SK-N-SH (cell line): ENCODE measurements at regions not wholly inside any gene's neighbourhood (a gene's known extent, or its start where the extent isn't known, plus 50 kb on each side); places are given as distances from the start of the nearest gene placed in this dataset.

ENCODE experiments used
- CTCF ChIA-PET: fragments of 300-600, 350-600 bp; formaldehyde crosslinking; extraction: SDS; loops from one replicate; lab custom pipeline; 2021; lab: Yijun Ruan, JAX
- POLR2A ChIA-PET: fragments of 350-600 bp; sonication (Branson Sonifier 250); formaldehyde crosslinking; extraction: SDS; loops from one replicate; lab custom pipeline; 2020; ENCODE audit warnings: antibody characterized with exemption, inconsistent platforms; lab: Yijun Ruan, JAX
- DNase-seq: peaks from one replicate; pipeline ENCODE4 v3.0.0; 2012
- H2AFZ ChIP-seq: fragments of 200-600 bp; sonication (generic); 2 replicates; pipeline ENCODE4 v1.8.1; 2016; ENCODE audit warnings: antibody characterized with exemption, mild to moderate bottlenecking, low read depth
- H3F3A ChIP-seq: fragments of 200-600 bp; sonication (generic); replicated peaks from 2 replicates; pipeline ENCODE3; 2016; ENCODE audit warnings: antibody characterized with exemption, mild to moderate bottlenecking; ENCODE audit not compliant: insufficient read depth
- H3K27ac ChIP-seq, 2 experiments: fragments of 200-500 bp in 1 of 2; fragments of 200-600 bp in 1 of 2; sonication (Bioruptor generic) in 1 of 2; sonication (generic), shearing (Covaris generic) in 1 of 2; 2 replicates each; pipeline versions ENCODE4 v1.5.1 to v1.6.1; 2014 to 2016; ENCODE audit warnings: low read depth in 2 of 2, inconsistent platforms in 1 of 2, low read length in 1 of 2, mild to moderate bottlenecking in 1 of 2, mixed read lengths in 1 of 2
- H3K27me3 ChIP-seq: fragments of 200-600 bp; sonication (generic), shearing (Covaris generic); 2 replicates; pipeline ENCODE4 v1.6.1; 2016; ENCODE audit warnings: mixed run types; ENCODE audit not compliant: insufficient read depth
- H3K36me3 ChIP-seq, 2 experiments: fragments of 200-500 bp in 1 of 2; fragments of 200-600 bp in 1 of 2; sonication (Bioruptor generic) in 1 of 2; sonication (generic) in 1 of 2; replicated peaks in 1 of 2; 2 replicates each; pipeline versions ENCODE3 to v1.5.1; 2014 to 2016; ENCODE audit warnings: low read length in 1 of 2, mild to moderate bottlenecking in 1 of 2; ENCODE audit not compliant: insufficient read depth in 2 of 2, control insufficient read depth in 1 of 2
- H3K4me1 ChIP-seq, 2 experiments: fragments of 200-500 bp in 1 of 2; fragments of 200-600 bp in 1 of 2; sonication (Bioruptor generic) in 1 of 2; sonication (generic), shearing (Covaris generic) in 1 of 2; 2 replicates each; pipeline versions ENCODE4 v1.5.1 to v1.6.1; 2014 to 2016; ENCODE audit warnings: low read depth in 1 of 2, low read length in 1 of 2, mixed run types in 1 of 2; ENCODE audit not compliant: insufficient read depth in 2 of 2, control insufficient read depth in 1 of 2
- H3K4me2 ChIP-seq: fragments of 200-600 bp; sonication (generic), shearing (Covaris generic); 2 replicates; pipeline ENCODE4 v1.6.1; 2017; ENCODE audit warnings: mixed run types
- H3K4me3 ChIP-seq, 2 experiments: fragments of 200-500 bp in 1 of 2; fragments of 200-600 bp in 1 of 2; sonication (Bioruptor generic) in 1 of 2; sonication (generic), shearing (Covaris generic) in 1 of 2; 2 replicates each; pipeline versions ENCODE4 v1.5.1 to v1.8.1; 2014 to 2016; ENCODE audit warnings: low read depth in 2 of 2, inconsistent platforms in 1 of 2, low read length in 1 of 2, mild to moderate bottlenecking in 1 of 2, mixed read lengths in 1 of 2, moderate library complexity in 1 of 2
- H3K79me2 ChIP-seq: fragments of 200-600 bp; sonication (generic); 2 replicates; pipeline ENCODE4 v1.8.1; 2017; ENCODE audit warnings: mild to moderate bottlenecking; ENCODE audit not compliant: insufficient read depth
- H3K9ac ChIP-seq: fragments of 200-600 bp; sonication (generic); 2 replicates; pipeline ENCODE4 v1.6.1; 2017; ENCODE audit warnings: mixed run types
- H3K9me2 ChIP-seq: fragments of 200-600 bp; sonication (generic); 2 replicates; pipeline ENCODE4 v1.6.1; 2017; ENCODE audit warnings: mixed run types
- H3K9me3 ChIP-seq: fragments of 200-600 bp; sonication (generic); 2 replicates; pipeline ENCODE4 v1.6.1; 2017; ENCODE audit warnings: mixed run types, mild to moderate bottlenecking, moderate library complexity
- H4K20me1 ChIP-seq: fragments of 200-600 bp; sonication (generic); 2 replicates; pipeline ENCODE4 v1.6.1; 2017; ENCODE audit warnings: mild to moderate bottlenecking, mixed run types; ENCODE audit not compliant: insufficient read depth
- EP300 ChIP-seq, 2 experiments: IDR thresholded peaks; 2 replicates each; pipeline versions ENCODE4 v1.4.0 to v1.6.1; 2012; ENCODE audit warnings: borderline replicate concordance in 1 of 2, low read depth in 1 of 2, low read length in 1 of 2
- FOSL2 ChIP-seq: IDR thresholded peaks from 2 replicates; pipeline ENCODE4 v1.4.0; 2012; ENCODE audit warnings: low read depth, mild to moderate bottlenecking, moderate library complexity, borderline replicate concordance
- FOXJ3 ChIP-seq: sonication (generic); formaldehyde crosslinking; IDR thresholded peaks from 2 replicates; pipeline ENCODE4 v1.5.1; 2020; ENCODE audit warnings: mild to moderate bottlenecking, missing genetic modification reagents
- GABPA ChIP-seq: IDR thresholded peaks from 2 replicates; pipeline ENCODE4 v1.4.0; 2012; ENCODE audit warnings: low read depth, mild to moderate bottlenecking
- JUND ChIP-seq: IDR thresholded peaks from 2 replicates; pipeline ENCODE4 v1.4.0; 2012
- MEF2A ChIP-seq: IDR thresholded peaks from 2 replicates; pipeline ENCODE4 v1.4.0; 2012; ENCODE audit warnings: low read depth, borderline replicate concordance
- MXI1 ChIP-seq: IDR thresholded peaks from 2 replicates; pipeline ENCODE4 v1.6.1; 2012; ENCODE audit warnings: mild to moderate bottlenecking, low read depth, low read length, improper control_type of control experiment
- NFIC ChIP-seq: IDR thresholded peaks from 2 replicates; pipeline ENCODE4 v1.4.0; 2012; ENCODE audit warnings: borderline replicate concordance
- NRF1 ChIP-seq: IDR thresholded peaks from 2 replicates; pipeline ENCODE4 v1.6.1; 2012; ENCODE audit warnings: low read depth, mild to moderate bottlenecking, low read length
- PBX3 ChIP-seq: IDR thresholded peaks from 2 replicates; pipeline ENCODE4; 2012
- POLR2AphosphoS5 ChIP-seq: IDR thresholded peaks from 2 replicates; pipeline ENCODE4 v1.6.1; 2012; ENCODE audit warnings: low read depth, low read length
- RAD21 ChIP-seq: IDR thresholded peaks from 2 replicates; pipeline ENCODE4 v1.6.1; 2012; ENCODE audit warnings: mild to moderate bottlenecking, low read length
- RCOR1 ChIP-seq: fragments of 150-350 bp; IDR thresholded peaks from 2 replicates; pipeline ENCODE4 v1.6.1; 2017; ENCODE audit warnings: antibody characterized with exemption, low read length
- RXRA ChIP-seq: IDR thresholded peaks from 2 replicates; pipeline ENCODE4 v1.4.0; 2012; ENCODE audit warnings: low read depth, mild to moderate bottlenecking, borderline replicate concordance
- SIN3A ChIP-seq: IDR thresholded peaks from 2 replicates; pipeline ENCODE4 v1.6.1; 2012; ENCODE audit warnings: low read depth, mild to moderate bottlenecking, low read length, moderate library complexity, borderline replicate concordance
- SMC3 ChIP-seq: IDR thresholded peaks from 2 replicates; pipeline ENCODE4 v1.6.1; 2012; ENCODE audit warnings: low read depth, low read length, improper control_type of control experiment
- USF2 ChIP-seq: fragments of 150-350 bp; IDR thresholded peaks from 2 replicates; pipeline ENCODE4 v1.6.1; 2017; ENCODE audit warnings: antibody characterized with exemption, low read length, low read depth, borderline replicate concordance
- YY1 ChIP-seq: IDR thresholded peaks from 2 replicates; pipeline ENCODE4 v1.4.0; 2012; ENCODE audit warnings: low read depth, mild to moderate bottlenecking
- ZBTB33 ChIP-seq: IDR thresholded peaks from 2 replicates; pipeline ENCODE4 v1.4.0; 2012; ENCODE audit warnings: low read depth, borderline replicate concordance
- WGBS: methylation state at CpG from one replicate; pipeline ENCODE4 v1.1.6; 2017; ENCODE audit warnings: low lambda C conversion rate; 5-methylcytosine and 5-hydroxymethylcytosine counted together
- TF ChIP-seq, protein P1 (sequence below): IDR thresholded peaks from 2 replicates; pipeline ENCODE4 v1.4.0; 2012; ENCODE audit warnings: low read depth
- TF ChIP-seq, protein P2 (sequence below): IDR thresholded peaks from 2 replicates; pipeline ENCODE4 v1.6.1; 2012; ENCODE audit warnings: mild to moderate bottlenecking, low read depth, low read length, moderate library complexity

DNA sequence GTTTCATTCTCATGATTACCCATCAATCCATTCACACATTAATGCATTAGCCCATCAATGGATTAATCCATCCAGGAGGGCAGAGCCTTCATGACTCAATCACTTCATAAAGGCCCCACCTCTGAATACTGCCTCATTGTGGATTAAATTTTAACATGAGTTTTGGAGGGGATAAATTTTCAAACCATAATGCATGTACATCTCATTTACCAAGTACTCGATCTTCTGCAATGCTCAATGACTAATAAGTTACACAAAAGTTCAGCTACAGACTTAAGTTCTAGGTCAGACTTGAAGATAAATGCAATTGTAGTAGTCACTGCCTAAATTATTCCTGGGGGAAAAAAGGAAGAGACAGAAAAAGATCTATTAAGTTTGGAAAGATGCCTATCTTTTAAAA lies 120.0 kb upstream of the OSR1 start:
- H3F3A ChIP-seq = no peaks in the 10 kb centered on the region
- no peak overlapping the region for H3K9ac ChIP-seq
- no peaks in the 10 kb centered on the region for H3K9me3 ChIP-seq
- WGBS = 0% methylated on average over 1 of the region's 1 CpG
- no peaks in the 10 kb centered on the region for H3K4me1 ChIP-seq
- H3K79me2 ChIP-seq = no peaks in the 10 kb centered on the region
- TF ChIP-seq, protein P1, sequence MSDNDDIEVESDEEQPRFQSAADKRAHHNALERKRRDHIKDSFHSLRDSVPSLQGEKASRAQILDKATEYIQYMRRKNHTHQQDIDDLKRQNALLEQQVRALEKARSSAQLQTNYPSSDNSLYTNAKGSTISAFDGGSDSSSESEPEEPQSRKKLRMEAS = no peak
- TF ChIP-seq MXI1 (no peak), NRF1 (no peak), FOXJ3 (CRISPR knock-in tag) (no peak), EP300 (IDR thresholded peaks at IDR 0.05; ENCODE audit: borderline replicate concordance in 1 of 2, low read depth in 1 of 2, low read length in 1 of 2) (no peak), SIN3A (no peak), SMC3 (no peak), RCOR1 (no peak), PBX3 (no peak), USF2 (no peak), POLR2AphosphoS5 (no peak), RAD21 (no peak), GABPA (no peak), JUND (no peak), FOSL2 (no peak), RXRA (no peak), NFIC (no peak)
- H3K4me3 ChIP-seq = no peak overlapping the region
- H3K9me2 ChIP-seq = no peaks in the 10 kb centered on the region
- no peak overlapping the region for H3K27ac ChIP-seq
- H2AFZ ChIP-seq = no peak overlapping the region
- no peak overlapping the region for H3K4me2 ChIP-seq
- no peaks in the 10 kb centered on the region for H3K36me3 ChIP-seq
- ChIA-PET CTCF (interaction anchor here (0.7 kb wide), 1 partner anchor 8 kb away, joined by 3 read pairs; no protein-coding TSS in a partner anchor), POLR2A (no interaction called here)
- peaks cover 11% of the 10 kb centered on the region; the same call in 1 of the 2 replicates for H3K27me3 ChIP-seq
- H4K20me1 ChIP-seq = no peaks in the 10 kb centered on the region
- DNase-seq = no peak

GRCh38 chr2:19476327-19476726 lies 117.9 kb upstream of the OSR1 start:
- CTCF ChIA-PET = interaction anchor here (0.7 kb wide), 1 partner anchor 559 kb away, joined by 3 read pairs; no protein-coding TSS in a partner anchor
- H3K4me1 ChIP-seq = no peaks in the 10 kb centered on the region
- H3K27me3 ChIP-seq = peaks cover 11% of the 10 kb centered on the region; the same call in 1 of the 2 replicates
- H3K4me3 ChIP-seq = no peak overlapping the region
- H3K9me2 ChIP-seq = no peaks in the 10 kb centered on the region
- H2AFZ ChIP-seq = no peak overlapping the region
- no peaks in the 10 kb centered on the region for H4K20me1 ChIP-seq
- POLR2A ChIA-PET = no interaction called here
- H3K9me3 ChIP-seq = no peaks in the 10 kb centered on the region
- H3K79me2 ChIP-seq = no peaks in the 10 kb centered on the region
- 9% methylated on average over 2 of the region's 2 CpGs for WGBS
- H3K4me2 ChIP-seq = no peak overlapping the region
- H3K9ac ChIP-seq = no peak overlapping the region
- H3K27ac ChIP-seq = no peak overlapping the region
- no peaks in the 10 kb centered on the region for H3K36me3 ChIP-seq
- no peak for DNase-seq
- H3F3A ChIP-seq = no peaks in the 10 kb centered on the region
- TF ChIP-seq RCOR1 (no peak), SMC3 (no peak), YY1 (no peak), ZBTB33 (no peak), SIN3A (no peak), PBX3 (no peak), MEF2A (no peak)
- TF ChIP-seq, protein P2, sequence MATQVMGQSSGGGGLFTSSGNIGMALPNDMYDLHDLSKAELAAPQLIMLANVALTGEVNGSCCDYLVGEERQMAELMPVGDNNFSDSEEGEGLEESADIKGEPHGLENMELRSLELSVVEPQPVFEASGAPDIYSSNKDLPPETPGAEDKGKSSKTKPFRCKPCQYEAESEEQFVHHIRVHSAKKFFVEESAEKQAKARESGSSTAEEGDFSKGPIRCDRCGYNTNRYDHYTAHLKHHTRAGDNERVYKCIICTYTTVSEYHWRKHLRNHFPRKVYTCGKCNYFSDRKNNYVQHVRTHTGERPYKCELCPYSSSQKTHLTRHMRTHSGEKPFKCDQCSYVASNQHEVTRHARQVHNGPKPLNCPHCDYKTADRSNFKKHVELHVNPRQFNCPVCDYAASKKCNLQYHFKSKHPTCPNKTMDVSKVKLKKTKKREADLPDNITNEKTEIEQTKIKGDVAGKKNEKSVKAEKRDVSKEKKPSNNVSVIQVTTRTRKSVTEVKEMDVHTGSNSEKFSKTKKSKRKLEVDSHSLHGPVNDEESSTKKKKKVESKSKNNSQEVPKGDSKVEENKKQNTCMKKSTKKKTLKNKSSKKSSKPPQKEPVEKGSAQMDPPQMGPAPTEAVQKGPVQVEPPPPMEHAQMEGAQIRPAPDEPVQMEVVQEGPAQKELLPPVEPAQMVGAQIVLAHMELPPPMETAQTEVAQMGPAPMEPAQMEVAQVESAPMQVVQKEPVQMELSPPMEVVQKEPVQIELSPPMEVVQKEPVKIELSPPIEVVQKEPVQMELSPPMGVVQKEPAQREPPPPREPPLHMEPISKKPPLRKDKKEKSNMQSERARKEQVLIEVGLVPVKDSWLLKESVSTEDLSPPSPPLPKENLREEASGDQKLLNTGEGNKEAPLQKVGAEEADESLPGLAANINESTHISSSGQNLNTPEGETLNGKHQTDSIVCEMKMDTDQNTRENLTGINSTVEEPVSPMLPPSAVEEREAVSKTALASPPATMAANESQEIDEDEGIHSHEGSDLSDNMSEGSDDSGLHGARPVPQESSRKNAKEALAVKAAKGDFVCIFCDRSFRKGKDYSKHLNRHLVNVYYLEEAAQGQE = no peak
